ENCODE measurements at regions not wholly inside any gene's neighbourhood (a gene's known extent, or its start where the extent isn't known, plus 50 kb on each side); places are given as distances from the start of the nearest gene placed in this dataset.

- Histone ChIP-seq H3K23me2 (ENCODE audit: low read depth, low read length) (no peaks in the 10 kb centered on the region; the same call in 1 of the 2 replicates), H3K27ac (ENCODE audit: low read depth, low read length) (no peak overlapping the region), H3K9ac (replicated peaks in 1 of 4; ENCODE audit: extremely low read depth in 1 of 4, low read depth in 3 of 4, low read length in 3 of 4) (no peak overlapping the region), H3K4me3 (ENCODE audit: extremely low read depth in 1 of 4, insufficient read depth in 2 of 4, low read depth in 3 of 4, low read length in 4 of 4) (no peak overlapping the region), H3K9me3 (ENCODE audit: insufficient read depth in 2 of 2, low read depth in 1 of 2, low read length in 1 of 2) (0 out of 4 replicates have a peak, but pooled peaks cover 0 to 5% of the 10 kb centered on the region in 2 experiments), H4K20me1 (replicated peaks in 1 of 2; ENCODE audit: control insufficient read depth in 1 of 2, insufficient read depth in 2 of 2, low read length in 2 of 2) (no peaks in the 10 kb centered on the region), H3K79me2 (ENCODE audit: control insufficient read depth in 1 of 2, insufficient read depth in 2 of 2, low read length in 2 of 2) (no peaks in the 10 kb centered on the region), H2AK5ac (ENCODE audit: low read depth, low read length) (no peak overlapping the region), H3K23ac (ENCODE audit: insufficient read length) (no peak overlapping the region), H4K91ac (replicated peaks; ENCODE audit: insufficient read length, low read length) (no peak overlapping the region), H2BK20ac (ENCODE audit: low read length) (no peak overlapping the region), H3K36me3 (ENCODE audit: control insufficient read depth in 2 of 4, insufficient read depth in 4 of 4, low read length in 3 of 4) (no peaks in the 10 kb centered on the region), H3K4me1 (replicated peaks in 1 of 4; ENCODE audit: control insufficient read depth in 3 of 4, insufficient read depth in 4 of 4, low read length in 3 of 4) (no peaks in the 10 kb centered on the region), H3K27me3 (replicated peaks in 1 of 4; ENCODE audit: control insufficient read depth in 3 of 4, extremely low read depth in 1 of 4, insufficient read depth in 3 of 4, low read length in 3 of 4) (no peaks in the 10 kb centered on the region), H2BK12ac (ENCODE audit: low read depth, low read length) (no peak overlapping the region), H2AFZ (ENCODE audit: low read length) (no peak overlapping the region), H2BK5ac (ENCODE audit: low read depth, low read length) (no peak overlapping the region), H3K4me2 (ENCODE audit: insufficient read depth in 1 of 2, low read depth in 2 of 2, low read length in 2 of 2) (no peak overlapping the region), H3K18ac (ENCODE audit: extremely low read depth, low read length) (no peak overlapping the region), H2BK15ac (ENCODE audit: low read length) (no peak overlapping the region), H3K14ac (ENCODE audit: insufficient read length) (no peak overlapping the region), H4K5ac (ENCODE audit: insufficient read length, low read depth, low read length) (no peak overlapping the region), H3K4ac (replicated peaks; ENCODE audit: insufficient read length, low read depth, low read length) (no peak overlapping the region), H3K56ac (replicated peaks; ENCODE audit: insufficient read length, low read depth, low read length) (no peak overlapping the region), H2BK120ac (replicated peaks; ENCODE audit: low read depth, low read length) (no peak overlapping the region), H3K79me1 (ENCODE audit: low read depth, low read length) (no peaks in the 10 kb centered on the region), H4K8ac (ENCODE audit: extremely low read depth, insufficient read depth, low read length) (no peak overlapping the region)
- 79% methylated on average over 3 of the region's 3 CpGs; no CpG with 5 or more reads in 1 of the 2 experiments for WGBS, 2 experiments (ENCODE audit: extremely low coverage in 1 of 2, insufficient coverage in 1 of 2, insufficient read length in 1 of 2, insufficient replicate concordance in 2 of 2, low coverage in 1 of 2, low lambda C conversion rate in 2 of 2, missing lambda C conversion rate in 1 of 2)
- TF ChIP-seq SIX5 (IDR thresholded peaks at IDR 0.05; ENCODE audit: low read depth, low read length) (no peak), PHF8 (conservative IDR thresholded peaks at IDR 0.05; ENCODE audit: low read depth, low read length) (no peak), CTBP2 (IDR thresholded peaks at IDR 0.05; ENCODE audit: borderline replicate concordance, insufficient read depth, insufficient read length, low read length) (no peak), SP1 (IDR thresholded peaks at IDR 0.05; ENCODE audit: low read depth, low read length) (no peak), CHD2 (IDR thresholded peaks at IDR 0.05; ENCODE audit: low read length) (no peak), RNF2 (IDR thresholded peaks at IDR 0.05; ENCODE audit: borderline replicate concordance, low read depth, low read length, missing control alignments, poor library complexity, severe bottlenecking) (no peak), POLR2A (IDR thresholded peaks at IDR 0.05; ENCODE audit: control extremely low read depth in 1 of 2, low read depth in 2 of 2, low read length in 2 of 2) (no peak), MAFK (IDR thresholded peaks at IDR 0.05; ENCODE audit: low read depth, low read length) (no peak), YY1 (IDR thresholded peaks at IDR 0.05; ENCODE audit: low read depth, low read length) (no peak), BACH1 (IDR thresholded peaks at IDR 0.05; ENCODE audit: low read length) (no peak)
- TF ChIP-seq, protein P1, sequence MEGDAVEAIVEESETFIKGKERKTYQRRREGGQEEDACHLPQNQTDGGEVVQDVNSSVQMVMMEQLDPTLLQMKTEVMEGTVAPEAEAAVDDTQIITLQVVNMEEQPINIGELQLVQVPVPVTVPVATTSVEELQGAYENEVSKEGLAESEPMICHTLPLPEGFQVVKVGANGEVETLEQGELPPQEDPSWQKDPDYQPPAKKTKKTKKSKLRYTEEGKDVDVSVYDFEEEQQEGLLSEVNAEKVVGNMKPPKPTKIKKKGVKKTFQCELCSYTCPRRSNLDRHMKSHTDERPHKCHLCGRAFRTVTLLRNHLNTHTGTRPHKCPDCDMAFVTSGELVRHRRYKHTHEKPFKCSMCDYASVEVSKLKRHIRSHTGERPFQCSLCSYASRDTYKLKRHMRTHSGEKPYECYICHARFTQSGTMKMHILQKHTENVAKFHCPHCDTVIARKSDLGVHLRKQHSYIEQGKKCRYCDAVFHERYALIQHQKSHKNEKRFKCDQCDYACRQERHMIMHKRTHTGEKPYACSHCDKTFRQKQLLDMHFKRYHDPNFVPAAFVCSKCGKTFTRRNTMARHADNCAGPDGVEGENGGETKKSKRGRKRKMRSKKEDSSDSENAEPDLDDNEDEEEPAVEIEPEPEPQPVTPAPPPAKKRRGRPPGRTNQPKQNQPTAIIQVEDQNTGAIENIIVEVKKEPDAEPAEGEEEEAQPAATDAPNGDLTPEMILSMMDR (IDR thresholded peaks at IDR 0.05; ENCODE audit: control extremely low read depth in 1 of 3, insufficient read depth in 1 of 3, low read depth in 1 of 3, low read length in 3 of 3): no peak
- ChIA-PET POLR2A (ENCODE audit: partially characterized antibody) (no interaction called here), CTCF (ENCODE audit: partially characterized antibody) (interaction anchor here (0.9 to 1.1 kb wide), 2 partner anchors 9 to 77 kb away, joined by 4 read pairs; no protein-coding TSS in a partner anchor)
- DNase-seq (ENCODE audit: low read depth in 1 of 2, low spot score in 2 of 2): no peak
- no peak for FAIRE-seq
Observed at GRCh38 chr4:174066611-174067205, 216.8 kb downstream of the FBXO8 start.
